ENCODE measurements at regions not wholly inside any gene's neighbourhood (a gene's known extent, or its start where the extent isn't known, plus 50 kb on each side); places are given as distances from the start of the nearest gene placed in this dataset.

DNA sequence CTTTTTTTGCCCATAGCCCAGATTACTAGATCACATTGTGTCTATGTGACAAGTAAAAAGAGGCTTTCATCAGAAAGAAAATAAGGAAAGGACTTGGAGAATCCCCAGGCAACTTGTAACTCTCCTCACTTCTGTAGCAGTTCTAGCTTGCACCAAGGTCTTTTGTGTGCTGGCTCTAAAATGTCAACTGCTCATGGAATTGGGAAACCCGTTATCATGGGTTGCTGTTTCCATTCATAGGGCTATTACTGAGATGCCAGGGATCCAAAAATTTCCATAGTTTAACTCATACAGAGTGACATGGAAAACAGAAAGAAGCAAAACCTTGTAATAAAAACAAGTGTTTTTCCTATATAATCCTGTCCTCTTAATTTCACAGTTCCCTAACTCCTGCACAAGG, 123.9 kb upstream of the FBXL7 start:
- DNase-seq (ENCODE audit: extremely low read depth, low read depth), result no peak
- TF ChIP-seq, protein P1, sequence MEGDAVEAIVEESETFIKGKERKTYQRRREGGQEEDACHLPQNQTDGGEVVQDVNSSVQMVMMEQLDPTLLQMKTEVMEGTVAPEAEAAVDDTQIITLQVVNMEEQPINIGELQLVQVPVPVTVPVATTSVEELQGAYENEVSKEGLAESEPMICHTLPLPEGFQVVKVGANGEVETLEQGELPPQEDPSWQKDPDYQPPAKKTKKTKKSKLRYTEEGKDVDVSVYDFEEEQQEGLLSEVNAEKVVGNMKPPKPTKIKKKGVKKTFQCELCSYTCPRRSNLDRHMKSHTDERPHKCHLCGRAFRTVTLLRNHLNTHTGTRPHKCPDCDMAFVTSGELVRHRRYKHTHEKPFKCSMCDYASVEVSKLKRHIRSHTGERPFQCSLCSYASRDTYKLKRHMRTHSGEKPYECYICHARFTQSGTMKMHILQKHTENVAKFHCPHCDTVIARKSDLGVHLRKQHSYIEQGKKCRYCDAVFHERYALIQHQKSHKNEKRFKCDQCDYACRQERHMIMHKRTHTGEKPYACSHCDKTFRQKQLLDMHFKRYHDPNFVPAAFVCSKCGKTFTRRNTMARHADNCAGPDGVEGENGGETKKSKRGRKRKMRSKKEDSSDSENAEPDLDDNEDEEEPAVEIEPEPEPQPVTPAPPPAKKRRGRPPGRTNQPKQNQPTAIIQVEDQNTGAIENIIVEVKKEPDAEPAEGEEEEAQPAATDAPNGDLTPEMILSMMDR (IDR thresholded peaks at IDR 0.05; ENCODE audit: low read depth, low read length), result no peak

DNA sequence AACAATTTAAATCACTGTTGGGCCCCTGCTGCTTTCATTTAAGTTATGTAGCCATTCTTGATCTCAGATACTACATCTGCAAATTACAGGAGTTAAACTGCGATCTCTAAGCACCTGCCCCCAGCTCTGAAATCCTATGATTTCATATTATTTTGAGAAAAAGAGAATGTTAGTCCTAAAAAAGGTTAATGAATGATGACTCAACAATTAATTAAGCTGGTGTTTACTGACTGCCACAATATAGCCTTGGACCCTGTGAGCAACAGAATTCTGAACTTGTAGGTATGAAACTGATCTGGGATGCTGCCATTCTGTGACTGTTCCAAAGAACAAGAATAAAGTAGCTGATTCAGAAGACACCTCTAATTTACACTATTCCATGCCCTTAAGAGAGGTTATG, 124.4 kb upstream of the FBXL7 start:
- TF ChIP-seq, protein P1 (IDR thresholded peaks at IDR 0.05; ENCODE audit: low read depth, low read length), result no peak
- no peak for DNase-seq (ENCODE audit: extremely low read depth, low read depth)

DNA sequence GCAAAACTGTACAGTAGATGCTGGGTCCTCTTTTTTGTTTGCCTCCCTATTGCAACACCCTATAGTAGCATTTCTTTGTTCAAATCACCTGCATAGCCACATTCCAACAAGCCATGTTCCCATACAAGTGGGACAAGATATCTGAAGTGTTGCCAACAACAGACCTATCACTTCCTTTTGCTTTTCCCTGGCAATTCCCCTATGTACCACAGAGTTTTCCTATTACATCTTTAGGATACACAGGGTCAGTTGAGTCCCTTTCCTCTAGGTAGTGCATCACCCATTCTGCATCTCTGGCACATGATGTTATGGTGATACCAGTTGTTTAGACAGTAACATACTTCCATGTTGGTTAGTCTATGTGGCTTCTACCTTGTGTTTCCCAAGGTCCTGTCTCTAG, 125.1 kb upstream of the FBXL7 start:
- DNase-seq (ENCODE audit: extremely low read depth, low read depth), result no peak
- TF ChIP-seq, protein P1 (IDR thresholded peaks at IDR 0.05; ENCODE audit: low read depth, low read length), result no peak

DNA sequence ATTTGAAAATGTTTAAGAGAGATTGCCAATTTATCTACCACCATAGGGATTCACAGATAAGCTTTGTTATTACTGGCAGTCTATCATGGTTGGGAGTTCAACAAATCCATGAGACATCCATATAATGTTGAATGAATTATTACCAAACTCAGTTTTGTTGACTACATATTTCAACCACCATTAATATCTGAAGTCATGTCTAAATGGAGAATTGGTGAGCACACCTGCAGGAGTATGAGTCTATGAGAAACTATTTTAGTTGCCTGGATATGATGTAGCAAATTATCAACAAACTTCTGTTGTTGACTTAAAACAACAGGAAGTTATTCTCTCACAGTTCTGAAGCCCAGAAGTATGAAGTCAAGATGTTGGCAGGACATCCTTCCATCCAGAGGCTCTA, 126.8 kb upstream of the FBXL7 start:
- DNase-seq (ENCODE audit: extremely low read depth, low read depth), result no peak
- TF ChIP-seq, protein P1 (IDR thresholded peaks at IDR 0.05; ENCODE audit: low read depth, low read length), result no peak

DNA sequence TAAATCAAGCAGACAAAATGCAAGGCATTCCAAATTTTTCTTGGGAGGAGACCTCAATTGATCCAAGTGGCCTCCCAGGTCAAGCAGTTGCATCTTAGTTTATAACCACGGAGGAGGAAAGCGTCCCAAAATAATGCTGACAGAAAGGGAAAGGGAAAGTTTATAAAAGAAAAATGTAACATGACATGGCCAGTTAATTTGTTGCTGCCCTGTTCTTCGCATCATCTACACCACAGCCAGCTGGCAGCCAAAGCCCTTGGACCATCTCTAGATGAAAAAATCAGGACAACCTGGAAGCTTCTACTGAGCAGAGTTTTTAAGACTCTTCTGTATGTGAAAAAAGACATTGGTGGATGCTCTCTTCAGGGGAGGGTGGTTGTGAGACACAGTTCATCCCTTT, 128.8 kb upstream of the FBXL7 start:
- TF ChIP-seq, protein P1 (IDR thresholded peaks at IDR 0.05; ENCODE audit: low read depth, low read length), result no peak
- DNase-seq (ENCODE audit: extremely low read depth, low read depth), result no peak

DNA sequence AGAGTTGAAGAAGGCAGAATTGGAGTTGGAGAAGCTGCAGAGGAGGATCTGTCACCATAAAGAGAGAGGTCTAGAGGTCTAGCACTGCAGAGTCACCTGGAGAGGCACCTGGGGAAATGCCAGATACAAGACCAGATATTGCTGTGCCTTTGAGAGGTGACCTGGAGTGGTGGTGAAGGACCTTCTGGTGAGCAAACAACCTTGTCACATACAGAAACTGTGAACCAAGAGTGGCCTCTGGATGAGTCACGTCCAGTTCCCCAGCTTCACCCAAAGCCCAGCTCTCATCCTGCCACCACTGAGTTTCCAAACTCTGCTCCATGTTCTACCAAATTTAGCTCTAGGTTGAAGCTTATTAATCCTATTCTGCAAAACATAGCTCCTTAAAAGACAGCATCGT, 131.1 kb upstream of the FBXL7 start:
- DNase-seq (ENCODE audit: extremely low read depth, low read depth), result no peak
- TF ChIP-seq, protein P1 (IDR thresholded peaks at IDR 0.05; ENCODE audit: low read depth, low read length), result no peak

DNA sequence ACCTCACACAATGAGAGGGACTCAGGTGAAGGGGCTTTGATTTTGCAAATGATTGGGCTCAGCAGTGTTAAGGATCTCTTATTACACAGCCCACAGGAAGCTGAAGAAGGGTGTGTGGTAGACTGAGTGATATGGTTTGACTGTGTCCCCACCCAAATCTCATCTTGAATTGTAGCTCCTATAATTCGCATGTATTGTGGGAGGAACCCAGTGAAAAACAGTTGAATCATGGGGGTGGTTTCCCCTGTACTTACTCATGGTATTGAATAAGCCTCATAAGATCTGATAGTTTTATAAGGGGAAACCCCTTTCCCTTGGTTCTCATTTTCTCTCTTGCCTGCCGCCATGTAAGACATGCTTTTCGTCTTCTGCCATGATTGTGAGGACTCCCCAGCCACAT, 132.5 kb upstream of the FBXL7 start:
- TF ChIP-seq, protein P1 (IDR thresholded peaks at IDR 0.05; ENCODE audit: low read depth, low read length), result no peak
- DNase-seq (ENCODE audit: extremely low read depth, low read depth), result no peak
